GM18867 (cell line): ENCODE measurements at regions not wholly inside any gene's neighbourhood (a gene's known extent, or its start where the extent isn't known, plus 50 kb on each side); places are given as distances from the start of the nearest gene placed in this dataset.
A peak's percentile ranks its signal among the peaks of the same experiment; 100 is the strongest.
"Not testable (repeated sequence)": the region's sequence is repeated elsewhere in the genome, so short reads cannot be mapped to it uniquely, and the experiment has no call there.

ENCODE experiments used
- ATAC-seq: cut with Tn5 transposase; IDR thresholded peaks from one replicate; pipeline ENCODE4 v1.9.1; 2021; ENCODE audit warnings: mild to moderate bottlenecking, moderate library complexity; ENCODE audit not compliant: unreplicated experiment

DNA sequence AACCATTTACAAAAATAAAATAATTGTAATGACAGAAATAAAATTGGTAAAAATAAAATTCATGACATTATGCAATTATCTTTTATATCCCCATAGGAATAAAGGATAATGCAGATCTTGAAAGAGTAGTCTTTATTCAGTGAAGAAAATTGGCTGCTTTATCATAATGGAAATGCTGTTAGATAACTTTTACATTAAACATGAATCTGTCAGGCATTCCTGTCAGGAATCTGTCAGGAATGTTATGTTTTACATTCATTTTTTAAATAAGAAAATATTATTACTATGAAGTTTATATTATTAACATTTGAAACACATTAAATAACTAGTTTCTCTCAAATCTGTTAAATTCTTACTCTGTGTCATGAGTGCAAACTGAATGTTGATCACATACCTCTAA, 1024.7 kb upstream of the TMEFF2 start:
- no peak for ATAC-seq

DNA sequence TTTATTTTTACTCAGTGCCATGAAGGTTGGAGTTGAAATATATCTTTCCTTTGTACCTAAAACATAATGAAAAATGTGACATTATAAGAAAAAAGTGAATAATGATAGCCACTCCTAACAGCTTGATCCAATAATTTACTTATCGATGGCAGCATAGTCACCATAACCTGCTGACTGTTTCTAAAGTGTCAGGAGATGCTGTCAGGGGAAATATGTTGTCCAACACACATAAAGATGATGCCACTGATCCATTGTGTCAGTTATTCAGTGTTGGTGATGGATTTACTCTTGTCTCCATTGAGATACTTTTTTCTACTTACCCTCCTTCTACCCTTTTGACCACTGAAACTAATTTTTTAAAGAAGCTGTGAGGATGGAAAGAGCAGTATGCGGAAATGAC, 1006.9 kb upstream of the TMEFF2 start:
- ATAC-seq: no peak

DNA sequence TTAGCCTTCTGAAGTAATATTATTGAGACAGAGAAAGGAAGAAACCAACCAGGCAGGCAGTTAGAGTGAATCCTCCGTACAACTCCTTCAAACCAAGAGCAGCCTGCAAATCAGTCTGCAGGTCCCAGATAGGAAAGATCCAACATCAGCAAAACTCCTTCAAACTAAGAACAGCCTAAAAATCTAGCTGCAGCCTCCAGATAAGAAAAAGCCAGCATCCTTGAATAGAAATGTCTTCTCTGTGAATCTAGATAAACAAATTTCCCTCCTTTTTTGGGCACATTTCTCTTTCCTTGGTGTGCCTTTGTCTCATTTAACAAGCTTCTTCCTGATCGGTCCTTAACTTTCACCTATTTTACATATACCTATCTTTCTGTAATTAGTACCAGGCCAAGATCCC, 1004.6 kb upstream of the TMEFF2 start:
- ATAC-seq: no peak

DNA sequence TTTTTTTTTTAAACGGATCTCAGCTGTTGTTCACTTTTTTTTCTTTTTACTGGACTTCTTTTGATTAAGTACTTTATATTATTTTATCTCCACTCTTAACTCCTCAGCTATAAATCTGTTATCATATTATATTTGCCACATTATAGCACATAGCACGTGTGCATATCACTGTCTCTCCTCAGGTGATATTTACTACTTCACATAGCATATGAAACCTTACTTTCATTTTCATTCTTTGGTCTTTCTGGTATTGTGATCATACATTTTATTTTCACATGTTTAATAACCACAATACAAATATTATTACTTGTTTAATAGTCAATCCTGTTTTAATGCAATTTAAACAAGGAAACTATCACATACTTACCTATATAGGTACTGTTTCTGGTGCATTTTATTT, 993.1 kb upstream of the TMEFF2 start:
- peak; percentile 90 for ATAC-seq

DNA sequence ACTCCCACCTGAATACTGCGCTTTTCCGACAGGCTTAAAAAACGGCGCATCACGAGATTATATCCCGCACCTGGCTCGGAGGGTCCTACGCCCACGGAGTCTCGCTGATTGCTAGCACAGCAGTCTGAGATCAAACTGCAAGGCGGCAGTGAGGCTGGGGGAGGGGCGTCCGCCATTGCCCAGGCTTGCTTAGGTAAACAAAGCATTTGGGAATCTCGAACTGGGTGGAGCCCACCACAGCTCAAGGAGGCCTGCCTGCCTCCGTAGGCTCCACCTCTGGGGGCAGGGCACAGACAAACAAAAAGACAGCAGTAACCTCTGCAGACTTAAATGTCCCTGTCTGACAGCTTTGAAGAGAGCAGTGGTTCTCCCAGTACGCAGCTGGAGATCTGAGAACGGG, 976.2 kb upstream of the TMEFF2 start:
- ATAC-seq: not testable (repeated sequence)

DNA sequence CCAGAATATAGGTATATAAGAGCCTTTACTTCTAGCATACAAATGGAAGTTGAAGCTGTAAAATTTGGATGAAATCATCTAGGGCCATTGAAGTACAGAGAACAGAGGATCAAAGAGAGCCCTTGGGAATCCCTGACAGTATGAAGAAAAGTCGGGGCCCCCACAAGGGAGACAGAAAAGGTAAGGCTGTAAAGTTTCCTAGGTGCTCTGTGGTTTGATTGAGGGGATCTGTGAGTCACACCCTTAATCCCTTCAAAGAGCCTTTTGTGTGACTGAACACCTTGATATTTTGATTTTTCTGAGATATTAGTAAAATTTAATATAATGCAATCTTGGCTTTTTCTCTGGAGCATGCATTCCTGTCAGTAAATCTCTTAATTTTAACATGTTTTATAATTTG, 961.7 kb upstream of the TMEFF2 start:
- no peak for ATAC-seq

DNA sequence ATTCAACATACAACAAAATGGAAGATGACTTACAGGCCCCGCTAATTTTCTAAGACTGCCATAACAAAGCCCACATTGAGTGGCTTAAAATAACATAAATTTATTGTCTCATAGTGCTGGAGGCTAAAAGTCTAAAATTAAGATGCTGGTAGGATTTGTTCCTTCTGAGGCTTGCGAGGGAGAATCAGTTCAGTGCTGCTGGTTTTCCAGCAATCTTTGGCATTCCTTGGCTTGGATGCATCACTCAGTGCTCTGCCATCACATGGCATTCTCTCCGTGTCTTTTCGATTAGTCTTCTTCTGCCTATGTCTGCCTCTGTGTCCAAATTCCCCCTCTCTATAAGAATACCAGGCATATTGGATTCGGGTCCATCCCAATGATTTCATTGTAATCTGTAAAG, 959.3 kb upstream of the TMEFF2 start:
- ATAC-seq: no peak

DNA sequence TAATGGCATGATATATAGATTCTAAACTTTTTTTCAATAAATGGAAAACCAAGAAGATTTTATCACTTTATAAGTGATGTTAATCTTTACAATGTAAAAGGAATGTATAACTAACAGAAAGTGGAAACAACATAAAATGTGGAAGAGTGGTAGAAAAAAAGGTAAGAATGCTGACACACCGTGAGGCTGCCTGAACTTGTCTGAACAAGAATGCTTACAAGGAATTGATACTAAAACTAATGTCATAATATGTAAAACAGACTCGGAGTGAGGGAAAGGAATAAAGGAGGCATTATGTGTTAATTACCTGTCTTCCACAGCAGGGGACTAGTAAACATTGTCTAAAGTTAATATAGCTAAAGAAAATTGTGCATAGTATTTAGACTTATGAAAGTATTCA, 958.8 kb upstream of the TMEFF2 start:
- no peak for ATAC-seq

DNA sequence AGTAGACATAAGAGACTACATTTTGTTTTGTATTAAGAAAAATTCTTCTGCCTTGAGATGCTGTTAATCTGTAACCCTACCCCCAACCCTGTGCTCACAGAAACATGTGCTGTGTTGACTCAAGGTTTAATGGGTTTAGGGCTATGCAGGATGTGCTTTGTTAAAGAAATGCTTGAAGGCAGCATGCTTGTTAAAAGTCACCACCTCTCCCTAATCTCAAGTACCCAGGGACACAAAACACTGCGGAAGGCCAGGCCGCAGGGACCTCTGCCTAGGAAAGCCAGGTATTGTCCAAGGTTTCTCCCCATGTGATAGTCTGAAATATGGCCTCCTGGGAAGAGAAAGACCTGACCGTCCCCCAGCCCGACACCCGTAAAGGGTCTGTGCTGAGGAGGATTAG, 947.7 kb upstream of the TMEFF2 start:
- not testable (repeated sequence) for ATAC-seq

DNA sequence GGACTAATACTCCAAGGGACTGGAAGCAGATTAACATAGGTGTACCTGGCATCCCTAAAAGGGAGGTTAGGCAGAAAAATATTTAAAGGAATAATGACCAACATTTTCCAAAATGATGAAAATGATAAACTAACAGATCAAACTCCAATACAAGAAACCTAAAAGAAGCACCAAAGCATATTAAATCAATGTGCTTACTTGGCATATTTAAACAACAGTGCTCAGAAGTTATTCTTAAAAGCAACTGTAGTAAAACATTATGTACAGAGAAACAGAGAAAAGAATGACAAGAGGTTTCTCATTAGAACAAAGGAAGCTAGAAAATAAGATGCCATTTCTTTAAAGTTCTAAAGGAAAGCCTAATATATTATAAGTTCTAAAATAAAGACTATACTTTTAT, 947.3 kb upstream of the TMEFF2 start:
- ATAC-seq: no peak

DNA sequence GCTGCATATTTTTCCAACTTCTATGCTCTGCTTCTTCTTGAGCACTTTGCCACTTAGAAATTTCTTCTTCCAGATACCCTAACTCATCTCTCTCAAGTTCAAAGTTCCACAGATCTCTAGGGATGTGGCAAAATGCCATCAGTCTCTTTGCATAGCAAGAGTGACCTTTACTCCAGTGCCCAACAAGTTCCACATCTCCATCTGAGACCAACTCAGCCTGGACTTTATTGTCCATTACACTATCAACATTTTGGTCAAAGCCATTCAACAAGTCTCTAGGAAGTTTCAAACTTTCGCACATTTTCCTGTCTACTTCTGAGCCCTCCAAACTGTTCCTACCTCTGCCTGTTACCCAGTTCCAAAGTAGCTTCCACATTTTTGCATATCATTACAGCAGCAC, 946.2 kb upstream of the TMEFF2 start:
- not testable (repeated sequence) for ATAC-seq

DNA sequence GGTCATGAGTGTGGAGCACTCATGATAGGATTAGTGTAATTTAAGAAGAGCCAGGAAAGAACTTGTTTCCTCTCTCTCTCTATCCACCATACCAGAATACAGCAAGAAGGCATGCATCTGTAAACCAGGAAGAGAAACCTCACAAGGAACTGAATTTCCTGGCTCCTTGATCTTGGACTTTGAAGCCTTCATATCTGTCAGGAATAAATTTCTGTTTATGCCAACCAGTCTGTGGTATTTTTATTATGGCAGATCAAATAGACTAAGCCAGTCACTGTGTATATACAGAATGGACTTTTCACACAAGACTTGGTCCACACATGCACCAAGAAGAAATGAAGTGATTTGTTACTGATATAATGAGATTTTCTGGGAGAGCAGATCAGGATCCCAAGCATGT, 930.1 kb upstream of the TMEFF2 start:
- no peak for ATAC-seq

DNA sequence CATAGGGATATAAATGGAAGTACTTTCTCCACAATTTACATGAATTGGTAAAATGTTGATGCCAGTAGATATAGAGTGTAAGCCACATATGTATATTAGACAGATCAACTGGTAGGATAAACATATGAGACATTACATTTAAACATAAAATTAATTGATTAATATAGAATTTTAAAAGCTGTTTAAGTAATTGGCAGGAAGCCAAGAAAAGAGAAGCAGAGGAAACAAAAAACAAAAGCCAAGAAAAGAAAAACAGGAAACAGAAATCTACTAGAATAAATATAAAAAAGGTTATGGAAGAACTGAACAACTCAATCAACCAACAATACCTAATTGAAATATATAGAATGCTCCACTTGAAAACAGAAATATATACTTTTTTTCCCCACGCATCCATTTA, 920.1 kb upstream of the TMEFF2 start:
- ATAC-seq: no peak

DNA sequence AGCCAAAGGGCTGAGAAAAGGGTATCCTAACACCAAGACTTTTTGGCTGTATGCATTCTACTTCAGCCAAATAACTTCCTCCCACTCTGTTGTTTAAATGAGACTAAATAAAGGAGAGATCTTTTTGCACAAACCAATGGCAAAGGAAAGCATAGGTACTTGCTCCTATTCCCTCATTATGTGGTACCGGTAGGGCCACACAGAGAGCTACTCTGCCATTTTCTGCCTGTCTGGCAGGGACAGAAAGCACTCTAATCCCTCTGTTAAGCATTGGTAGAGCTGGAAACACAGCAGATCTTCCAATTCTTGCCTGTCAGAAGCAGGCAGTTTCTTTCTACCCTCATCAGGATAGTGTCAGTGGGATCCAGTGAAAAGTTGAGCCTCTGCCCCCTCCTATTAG, 918.3 kb upstream of the TMEFF2 start:
- ATAC-seq: no peak

DNA sequence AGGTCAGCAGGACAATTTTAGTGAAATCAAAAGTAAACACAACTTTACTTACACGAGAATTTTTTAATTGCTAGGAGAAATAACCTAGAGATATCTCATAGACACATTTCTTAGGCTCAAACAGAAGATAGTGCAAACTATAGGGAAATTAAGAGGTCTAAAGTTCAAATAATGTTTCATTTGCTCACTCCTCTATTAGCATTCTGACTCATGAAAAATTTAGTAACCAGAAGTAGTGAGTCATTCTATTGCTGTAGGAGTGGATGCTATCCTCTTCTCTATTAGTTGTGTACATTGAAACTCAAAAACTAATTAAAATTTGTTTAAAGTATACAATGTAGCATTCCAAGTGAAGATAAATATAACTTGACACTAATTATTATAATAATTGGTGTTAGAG, 908.3 kb upstream of the TMEFF2 start:
- ATAC-seq: no peak

DNA sequence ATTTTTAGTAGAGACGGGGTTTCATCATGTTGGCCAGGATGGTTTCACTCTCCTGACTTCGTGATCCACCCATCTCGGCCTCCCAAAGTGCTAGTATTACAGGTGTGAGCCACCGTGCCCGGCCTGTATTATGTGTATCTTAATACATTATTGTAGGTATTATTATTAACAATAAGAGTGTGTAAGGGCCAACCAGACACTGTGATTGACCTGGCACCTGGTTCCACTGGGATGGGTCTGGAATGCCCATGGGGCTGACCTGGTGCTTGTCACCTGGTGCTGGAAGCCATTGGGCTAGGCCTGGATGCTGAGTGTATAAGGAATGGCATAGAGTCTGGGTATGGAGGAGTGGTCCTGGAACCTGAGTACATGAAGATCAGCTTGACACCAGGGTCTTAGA, 906.9 kb upstream of the TMEFF2 start:
- no peak for ATAC-seq

DNA sequence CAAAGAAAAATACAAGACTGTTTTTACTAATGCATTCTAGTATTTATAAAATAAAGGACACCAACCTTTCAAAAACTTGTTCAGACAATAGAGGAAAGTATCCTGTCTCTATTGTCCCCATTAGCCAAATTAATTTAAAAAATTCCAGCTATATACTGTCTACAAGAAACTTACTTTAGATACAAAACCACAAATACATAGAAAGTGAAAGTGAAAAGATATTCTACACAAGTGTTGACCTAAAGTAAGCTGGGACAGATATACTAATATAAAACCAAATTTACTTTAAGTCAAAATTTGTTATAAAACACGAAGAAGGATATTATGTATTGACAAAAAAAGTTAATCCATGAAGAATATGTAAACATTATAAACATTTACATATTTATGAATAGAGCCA, 893.3 kb upstream of the TMEFF2 start:
- ATAC-seq: no peak

DNA sequence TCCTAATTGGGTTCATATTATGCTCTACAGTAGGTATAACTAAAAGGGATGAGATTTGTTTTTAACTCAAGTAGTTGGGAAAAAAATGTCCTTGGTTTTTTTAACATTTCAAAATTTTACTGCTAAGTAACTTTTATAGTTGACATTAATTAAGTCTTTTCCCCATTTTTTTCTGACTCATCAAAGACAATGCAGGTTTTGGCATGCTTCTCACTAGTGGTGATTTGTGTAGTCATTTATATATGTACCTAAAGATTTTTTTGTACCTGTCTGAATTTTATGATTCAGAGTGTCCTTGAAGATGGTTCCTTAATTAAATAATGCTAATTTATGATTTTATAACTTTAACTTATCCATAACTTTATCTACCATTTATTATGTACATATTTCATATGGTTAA, 882.3 kb upstream of the TMEFF2 start:
- no peak for ATAC-seq

DNA sequence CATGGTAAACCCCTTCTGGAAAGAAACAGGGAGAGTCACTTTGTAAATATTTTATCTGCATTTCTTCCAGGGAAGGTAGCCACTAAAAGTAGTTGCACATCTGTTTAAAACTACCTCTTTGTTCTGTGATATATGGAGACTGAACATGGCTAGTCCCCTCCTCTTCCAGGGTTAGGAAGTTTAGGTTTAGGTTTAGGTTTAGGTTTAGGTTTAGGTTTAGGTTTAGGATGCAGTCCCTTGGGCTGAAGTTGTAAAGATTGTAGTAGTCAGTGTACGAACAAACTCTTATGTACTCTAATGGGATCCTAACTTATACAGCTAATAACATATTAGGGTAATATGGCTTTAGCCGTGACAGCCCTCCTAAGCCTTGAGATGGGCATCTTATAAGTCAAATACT, 880.2 kb upstream of the TMEFF2 start:
- no peak for ATAC-seq

DNA sequence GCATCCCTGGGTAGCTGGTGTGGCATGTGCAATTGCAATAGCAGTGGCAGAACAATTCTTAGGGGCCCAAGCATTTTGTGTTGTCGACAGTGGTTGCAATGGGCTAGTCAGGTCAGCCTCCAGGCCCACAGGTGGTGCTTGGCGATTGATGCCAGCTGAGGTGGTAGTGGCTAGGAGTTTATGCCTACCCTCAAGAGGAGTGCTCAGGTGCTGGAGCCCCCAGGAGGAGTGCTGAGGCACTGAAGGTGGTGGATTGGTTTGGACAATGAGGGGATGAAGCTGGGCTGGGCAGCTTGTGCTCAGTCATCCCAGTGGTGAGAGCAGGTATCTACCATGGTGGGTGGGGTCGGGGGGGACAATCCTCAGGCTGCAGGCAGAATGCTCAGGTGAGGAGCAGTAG, 877.9 kb upstream of the TMEFF2 start:
- no peak for ATAC-seq

DNA sequence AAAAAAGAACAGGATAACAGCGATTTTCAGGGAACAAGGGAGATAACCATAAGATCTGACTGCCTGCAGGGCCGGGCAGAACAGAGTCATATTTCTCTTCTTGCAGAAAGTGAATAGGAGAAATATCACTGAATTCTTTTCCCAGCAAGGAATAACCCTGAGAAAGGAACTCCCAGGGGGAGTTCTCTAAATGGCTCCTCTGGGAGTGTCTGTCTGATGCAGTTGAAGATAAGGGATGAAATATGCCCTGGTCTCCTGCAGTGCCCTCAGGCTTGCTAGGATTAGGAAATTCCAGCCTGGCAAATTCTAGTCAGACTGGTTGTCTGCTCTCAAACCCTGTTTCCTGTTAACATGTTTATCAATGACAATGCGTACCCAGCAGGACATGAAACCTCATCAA, 830.8 kb upstream of the TMEFF2 start:
- ATAC-seq: not testable (repeated sequence)

DNA sequence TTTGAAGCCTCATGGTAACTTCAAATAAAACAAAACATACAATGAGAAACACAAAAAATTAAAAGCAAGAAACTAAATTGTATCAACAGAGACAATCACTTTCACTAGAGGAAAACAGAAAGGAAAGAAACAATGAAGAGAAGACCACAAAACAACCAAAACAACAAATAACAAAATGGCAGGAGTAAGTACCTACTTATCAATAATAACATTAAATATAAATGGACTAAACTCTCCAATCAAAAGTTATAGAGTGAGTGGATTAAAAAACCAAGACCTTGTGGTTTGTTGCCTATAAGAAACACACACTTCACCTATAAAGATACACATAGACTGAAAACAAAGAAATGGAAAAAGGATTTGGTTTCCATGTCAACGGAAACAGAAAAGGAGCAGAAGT, 830.1 kb upstream of the TMEFF2 start:
- ATAC-seq: no peak

DNA sequence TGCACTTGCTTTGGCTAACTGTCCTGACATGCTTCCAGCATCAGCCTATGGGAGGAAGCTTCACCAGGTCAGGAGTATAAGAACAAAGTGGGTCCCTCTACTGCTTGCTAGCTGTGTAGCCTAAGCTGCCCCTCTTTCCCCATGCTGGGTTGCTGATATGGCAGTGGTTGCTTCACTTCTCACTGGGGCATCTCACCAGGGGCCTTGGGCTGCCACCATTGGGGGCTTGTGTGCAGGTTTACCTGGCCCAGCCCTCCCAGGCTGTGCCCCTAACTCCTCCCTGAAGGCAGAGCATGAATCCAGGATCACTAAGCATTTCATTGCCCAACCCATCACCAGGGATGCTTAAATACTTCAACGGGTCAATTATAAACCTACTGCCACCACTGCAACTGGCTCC, 817.1 kb upstream of the TMEFF2 start:
- ATAC-seq: no peak

DNA sequence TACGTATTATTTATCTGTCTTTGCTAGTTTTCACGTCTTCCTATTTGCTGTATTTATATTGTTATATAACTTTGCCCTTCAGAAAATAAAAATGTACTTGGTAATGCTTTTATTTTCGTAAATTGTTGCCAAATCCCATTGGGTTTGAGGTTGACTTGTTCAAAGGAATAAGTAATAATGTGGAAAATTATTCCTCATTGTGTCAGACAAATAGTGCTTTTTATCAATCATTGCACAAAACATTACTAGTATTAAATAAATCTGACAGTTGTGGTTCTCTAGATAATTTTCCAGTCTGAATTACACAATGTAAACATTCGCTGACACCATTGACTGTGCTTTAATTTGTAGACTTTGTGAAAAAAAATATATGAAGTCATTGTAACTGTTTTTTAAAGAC, 798.3 kb upstream of the TMEFF2 start:
- ATAC-seq: no peak
